ENCODE measurements at regions not wholly inside any gene's neighbourhood (a gene's known extent, or its start where the extent isn't known, plus 50 kb on each side); places are given as distances from the start of the nearest gene placed in this dataset.

GRCh38 chr1:11428789-11429188 is 50.2 kb upstream of the DISP3 start:
- TF ChIP-seq CTCF (IDR thresholded peaks at IDR 0.05; ENCODE audit: insufficient read depth, low read length) = no peak
- TF ChIP-seq POLR2AphosphoS5 (IDR thresholded peaks at IDR 0.05; ENCODE audit: low read depth) = no peak
- TF ChIP-seq REST (IDR thresholded peaks at IDR 0.05; ENCODE audit: insufficient replicate concordance, low read depth) = no peak
- TF ChIP-seq GABPA (IDR thresholded peaks at IDR 0.05; ENCODE audit: low read depth) = no peak
- TF ChIP-seq SPI1 (IDR thresholded peaks at IDR 0.05; ENCODE audit: borderline replicate concordance, low read depth) = no peak

Measured in HL-60 (cell line).